Neural progenitor cell (in vitro differentiated cells): ENCODE measurements at regions not wholly inside any gene's neighbourhood (a gene's known extent, or its start where the extent isn't known, plus 50 kb on each side); places are given as distances from the start of the nearest gene placed in this dataset.
A peak's percentile ranks its signal among the peaks of the same experiment; 100 is the strongest.

ENCODE experiments used
- DNase-seq: peaks from one replicate; pipeline ENCODE4 v3.0.0-alpha.2; 2016; ENCODE audit warnings: low spot score
- H2AFZ ChIP-seq: fragments of 200-600 bp; sonication (generic); replicated peaks from 2 replicates; pipeline ENCODE4 v1.6.1; 2016; ENCODE audit warnings: antibody characterized with exemption
- H3F3A ChIP-seq: fragments of 200-600 bp; sonication (generic); 2 replicates; pipeline ENCODE4 v1.6.1; 2016; ENCODE audit warnings: antibody characterized with exemption, low read depth
- H3K27ac ChIP-seq: fragments of 200-600 bp; sonication (generic); 2 replicates; pipeline ENCODE4 v1.5.1; 2016; ENCODE audit warnings: mild to moderate bottlenecking
- H3K27me3 ChIP-seq: fragments of 200-600 bp; sonication (generic); 2 replicates; pipeline ENCODE4 v1.6.1; 2016; ENCODE audit warnings: mild to moderate bottlenecking, moderate library complexity
- H3K36me3 ChIP-seq: fragments of 200-600 bp; sonication (generic); 2 replicates; pipeline ENCODE4 v1.5.1; 2016
- H3K4me1 ChIP-seq: fragments of 200-600 bp; sonication (generic); 2 replicates; pipeline ENCODE4 v1.6.1; 2016; ENCODE audit warnings: mixed run types
- H3K4me2 ChIP-seq: fragments of 200-600 bp; sonication (generic); 2 replicates; pipeline ENCODE4 v1.6.1; 2016
- H3K4me3 ChIP-seq: fragments of 200-600 bp; sonication (generic); 2 replicates; pipeline ENCODE4 v1.5.1; 2016
- H3K79me2 ChIP-seq: fragments of 200-600 bp; sonication (generic); 2 replicates; pipeline ENCODE4 v1.6.1; 2016; ENCODE audit warnings: low read depth
- H3K9ac ChIP-seq: fragments of 200-600 bp; sonication (generic); 2 replicates; pipeline ENCODE4 v1.6.1; 2016
- H3K9me3 ChIP-seq: fragments of 200-600 bp; sonication (generic); 2 replicates; pipeline ENCODE4 v1.5.1; 2016; ENCODE audit warnings: low read depth
- H4K20me1 ChIP-seq: fragments of 200-600 bp; sonication (generic); 2 replicates; pipeline ENCODE4 v1.6.1; 2016; ENCODE audit warnings: low read depth
- H3K27ac Mint-ChIP-seq: 3 replicates; pipeline ENCODE4 v1.8.0; 2021; ENCODE audit warnings: mixed read lengths
- H3K27me3 Mint-ChIP-seq: 2 replicates; pipeline ENCODE4 v1.8.0; 2022; ENCODE audit warnings: low read depth, mild to moderate bottlenecking, inconsistent platforms, moderate library complexity, mixed read lengths; ENCODE audit not compliant: insufficient read depth
- H3K36me3 Mint-ChIP-seq: 3 replicates; pipeline ENCODE4 v1.8.0; 2021; ENCODE audit warnings: mixed read lengths
- H3K4me1 Mint-ChIP-seq: 3 replicates; pipeline ENCODE4 v1.8.0; 2021; ENCODE audit warnings: mixed read lengths
- H3K4me3 Mint-ChIP-seq: 3 replicates; pipeline ENCODE4 v1.8.0; 2021; ENCODE audit warnings: mild to moderate bottlenecking, moderate library complexity, mixed read lengths
- H3K9me3 Mint-ChIP-seq: 3 replicates; pipeline ENCODE4 v1.8.0; 2020; ENCODE audit warnings: mixed read lengths
- EZH2 ChIP-seq: fragments of 200-600 bp; sonication (generic); IDR thresholded peaks from 2 replicates; pipeline ENCODE4 v1.6.1; 2017; ENCODE audit warnings: antibody characterized with exemption, mild to moderate bottlenecking, moderate library complexity
- EZH2phosphoT487 ChIP-seq: fragments of 200-600 bp; sonication (generic); IDR thresholded peaks from 2 replicates; pipeline ENCODE4 v1.6.1; 2017; ENCODE audit warnings: antibody characterized with exemption
- TF ChIP-seq, protein P1 (sequence below): fragments of 200-600 bp; sonication (generic); IDR thresholded peaks from 2 replicates; pipeline ENCODE4 v1.5.1; 2017; ENCODE audit warnings: antibody characterized with exemption, mild to moderate bottlenecking

DNA sequence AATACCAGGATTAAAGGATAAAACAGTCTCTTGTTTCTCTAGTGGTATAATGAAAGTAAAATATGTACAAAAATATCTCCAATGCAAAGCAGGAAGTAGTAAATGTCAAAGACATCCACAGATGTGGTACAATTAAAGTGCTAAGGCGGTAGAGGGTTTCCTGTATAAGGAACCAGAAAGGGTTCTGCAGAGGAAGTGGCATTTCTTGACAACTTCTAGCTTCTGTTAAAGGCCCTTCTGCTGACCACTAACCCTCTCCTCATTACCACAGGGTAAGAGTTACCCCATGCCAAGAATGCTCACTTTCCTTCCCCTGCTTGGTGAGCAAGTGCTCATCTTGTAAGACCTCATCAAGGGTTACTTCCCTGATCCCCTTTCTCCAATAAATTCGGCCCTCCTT lies 883.6 kb upstream of the NR2F2 start:
- no peaks in the 10 kb centered on the region for H3K27me3 Mint-ChIP-seq
- H3K9me3 Mint-ChIP-seq = no peaks in the 10 kb centered on the region
- Histone ChIP-seq H3K4me1 (peaks cover 5% of the 10 kb centered on the region), H3K9ac (no peak overlapping the region), H3K79me2 (no peaks in the 10 kb centered on the region), H3K4me3 (no peak overlapping the region), H3F3A (no peaks in the 10 kb centered on the region), H3K36me3 (no peaks in the 10 kb centered on the region), H3K27me3 (no peaks in the 10 kb centered on the region), H2AFZ (peak overlapping the region; percentile 32), H4K20me1 (no peaks in the 10 kb centered on the region), H3K27ac (no peak overlapping the region), H3K9me3 (no peaks in the 10 kb centered on the region), H3K4me2 (no peak overlapping the region)
- H3K36me3 Mint-ChIP-seq = no peaks in the 10 kb centered on the region
- DNase-seq = no peak
- peaks cover 5% of the 10 kb centered on the region for H3K4me1 Mint-ChIP-seq
- no peak overlapping the region for H3K4me3 Mint-ChIP-seq
- H3K27ac Mint-ChIP-seq = no peak overlapping the region
- no peak for TF ChIP-seq EZH2phosphoT487
- TF ChIP-seq, protein P1, sequence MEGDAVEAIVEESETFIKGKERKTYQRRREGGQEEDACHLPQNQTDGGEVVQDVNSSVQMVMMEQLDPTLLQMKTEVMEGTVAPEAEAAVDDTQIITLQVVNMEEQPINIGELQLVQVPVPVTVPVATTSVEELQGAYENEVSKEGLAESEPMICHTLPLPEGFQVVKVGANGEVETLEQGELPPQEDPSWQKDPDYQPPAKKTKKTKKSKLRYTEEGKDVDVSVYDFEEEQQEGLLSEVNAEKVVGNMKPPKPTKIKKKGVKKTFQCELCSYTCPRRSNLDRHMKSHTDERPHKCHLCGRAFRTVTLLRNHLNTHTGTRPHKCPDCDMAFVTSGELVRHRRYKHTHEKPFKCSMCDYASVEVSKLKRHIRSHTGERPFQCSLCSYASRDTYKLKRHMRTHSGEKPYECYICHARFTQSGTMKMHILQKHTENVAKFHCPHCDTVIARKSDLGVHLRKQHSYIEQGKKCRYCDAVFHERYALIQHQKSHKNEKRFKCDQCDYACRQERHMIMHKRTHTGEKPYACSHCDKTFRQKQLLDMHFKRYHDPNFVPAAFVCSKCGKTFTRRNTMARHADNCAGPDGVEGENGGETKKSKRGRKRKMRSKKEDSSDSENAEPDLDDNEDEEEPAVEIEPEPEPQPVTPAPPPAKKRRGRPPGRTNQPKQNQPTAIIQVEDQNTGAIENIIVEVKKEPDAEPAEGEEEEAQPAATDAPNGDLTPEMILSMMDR = no peak
- no peak for TF ChIP-seq EZH2

DNA sequence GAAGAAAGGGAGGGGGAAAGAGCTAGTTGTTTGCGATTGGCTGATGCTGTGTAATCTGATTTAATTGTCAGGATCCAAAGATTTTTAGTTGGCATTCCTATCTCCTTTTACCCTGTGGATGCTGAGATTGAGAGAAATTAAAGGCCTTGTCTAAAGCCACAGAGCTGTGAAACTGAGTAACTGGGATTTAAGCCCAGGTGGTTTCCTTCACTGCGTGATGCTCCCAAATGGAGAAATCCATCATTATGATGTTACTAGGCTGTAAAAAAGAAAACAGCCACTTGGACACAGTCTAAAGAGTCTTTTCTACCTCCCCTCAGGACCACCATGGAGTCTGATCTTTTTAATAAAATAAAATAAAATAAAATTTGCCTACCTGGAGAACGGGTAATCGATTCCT lies 883.0 kb upstream of the NR2F2 start:
- Histone ChIP-seq H3K4me2 (no peak overlapping the region), H3K9ac (no peak overlapping the region), H3K9me3 (no peaks in the 10 kb centered on the region), H2AFZ (peak overlapping the region; percentile 32), H3K79me2 (no peaks in the 10 kb centered on the region), H3K4me1 (peaks cover 5% of the 10 kb centered on the region), H3K36me3 (no peaks in the 10 kb centered on the region), H3F3A (no peaks in the 10 kb centered on the region), H3K27me3 (no peaks in the 10 kb centered on the region), H3K4me3 (no peak overlapping the region), H3K27ac (no peak overlapping the region), H4K20me1 (no peaks in the 10 kb centered on the region)
- H3K4me1 Mint-ChIP-seq = peaks cover 7% of the 10 kb centered on the region
- no peak for DNase-seq
- H3K9me3 Mint-ChIP-seq = no peaks in the 10 kb centered on the region
- TF ChIP-seq, protein P1 = no peak
- TF ChIP-seq EZH2phosphoT487 = no peak
- no peak for TF ChIP-seq EZH2
- H3K4me3 Mint-ChIP-seq = no peak overlapping the region
- no peak overlapping the region for H3K27ac Mint-ChIP-seq
- no peaks in the 10 kb centered on the region for H3K36me3 Mint-ChIP-seq
- H3K27me3 Mint-ChIP-seq = no peaks in the 10 kb centered on the region

DNA sequence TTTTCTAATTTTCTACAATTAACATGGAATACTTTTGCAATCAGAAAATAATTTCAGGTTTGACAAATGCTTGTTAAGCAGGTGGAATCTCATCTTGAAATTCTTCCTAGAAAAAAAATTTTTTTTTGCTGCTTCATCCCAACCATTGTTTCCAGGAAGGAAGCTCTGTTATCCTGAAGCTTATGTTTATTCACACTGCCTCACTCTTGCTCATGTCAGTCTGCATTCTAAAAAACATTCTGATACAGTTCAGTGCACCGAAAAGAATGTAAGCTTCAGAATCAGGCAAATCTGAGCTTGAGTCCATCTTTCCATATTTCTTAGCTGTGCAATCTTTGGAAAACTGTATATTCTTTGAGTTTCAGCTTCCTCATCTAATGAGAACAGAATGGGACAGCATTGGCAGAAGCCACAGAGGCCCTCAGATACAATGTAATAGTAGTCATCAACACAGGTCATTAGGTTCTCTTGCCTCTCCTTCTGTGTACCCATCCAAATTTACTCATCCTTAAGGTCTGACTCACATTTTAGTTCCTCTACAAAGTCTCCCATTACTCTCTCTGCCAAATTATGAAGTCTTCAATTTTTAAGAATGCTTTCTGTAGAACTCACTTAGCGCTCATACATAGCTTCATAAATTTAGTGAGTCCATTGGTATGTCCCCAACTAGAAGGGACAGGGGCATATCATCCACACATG lies 881.8 kb upstream of the NR2F2 start:
- Histone ChIP-seq H3K27me3 (no peaks in the 10 kb centered on the region), H2AFZ (no peak overlapping the region), H3K9ac (no peak overlapping the region), H3K4me1 (peaks cover 5% of the 10 kb centered on the region), H3K4me2 (no peak overlapping the region), H3K9me3 (no peaks in the 10 kb centered on the region), H3K79me2 (no peaks in the 10 kb centered on the region), H3K36me3 (no peaks in the 10 kb centered on the region), H3F3A (no peaks in the 10 kb centered on the region), H3K4me3 (no peak overlapping the region), H4K20me1 (no peaks in the 10 kb centered on the region), H3K27ac (no peak overlapping the region)
- no peak for DNase-seq
- H3K9me3 Mint-ChIP-seq = no peaks in the 10 kb centered on the region
- no peak overlapping the region for H3K27ac Mint-ChIP-seq
- no peak overlapping the region for H3K4me3 Mint-ChIP-seq
- H3K27me3 Mint-ChIP-seq = no peaks in the 10 kb centered on the region
- peaks cover 7% of the 10 kb centered on the region for H3K4me1 Mint-ChIP-seq
- TF ChIP-seq, protein P1 = no peak
- TF ChIP-seq EZH2 = no peak
- TF ChIP-seq EZH2phosphoT487 = no peak
- no peaks in the 10 kb centered on the region for H3K36me3 Mint-ChIP-seq
